Hematopoietic multipotent progenitor cell treated with erythropoietin and hydrocortisone succinate and interleukin-3 and kit ligand, for 17 days (in vitro differentiated cells): ENCODE measurements at regions not wholly inside any gene's neighbourhood (a gene's known extent, or its start where the extent isn't known, plus 50 kb on each side); places are given as distances from the start of the nearest gene placed in this dataset.

ENCODE experiments used
- DNase-seq: peaks from one replicate; pipeline ENCODE4 v3.0.0-alpha.2; 2015; ENCODE audit warnings: low spot score

- DNase-seq = no peak
These were observed 399.2 kb downstream of the NLGN4X start for GRCh38 chrX:5829469-5829868.

DNA sequence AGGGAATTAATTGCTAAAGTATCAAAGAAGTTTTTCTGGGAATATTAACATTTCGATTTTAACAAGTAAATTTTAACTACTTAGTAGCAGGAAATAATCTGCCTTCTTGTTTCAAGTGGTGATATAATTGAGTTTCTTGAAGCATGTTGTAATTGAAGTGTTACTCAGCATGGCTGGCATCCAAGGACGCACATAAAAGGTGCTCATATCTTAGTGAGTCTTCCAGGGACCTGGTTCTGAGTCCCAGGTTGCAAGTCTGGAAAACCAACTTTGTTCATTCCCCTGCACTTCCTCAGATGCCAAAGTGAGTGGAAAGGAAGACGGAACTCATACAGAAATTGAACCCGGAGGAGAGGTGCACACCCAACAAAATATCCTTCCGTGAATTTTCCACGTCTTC is 399.6 kb downstream of the NLGN4X start:
- no peak for DNase-seq

DNA sequence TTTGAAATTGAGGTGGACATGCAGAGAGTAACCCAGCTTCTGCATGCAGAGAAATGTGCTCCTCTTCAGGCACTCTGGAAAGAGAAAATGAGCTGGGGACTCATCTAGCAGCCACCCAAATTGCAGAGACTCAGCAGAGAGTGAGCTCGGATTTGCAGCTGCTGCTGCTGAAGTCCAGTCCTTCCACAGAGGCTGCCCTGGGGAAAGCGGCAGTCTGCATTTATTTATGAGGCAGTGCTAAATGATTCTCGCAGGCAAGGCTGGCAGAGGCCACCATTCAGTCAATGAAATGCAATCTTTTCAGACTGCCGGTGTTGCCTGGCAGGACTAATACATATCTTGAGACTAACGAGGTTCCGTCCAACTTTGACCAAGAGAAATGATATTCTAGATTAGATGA is 404.8 kb downstream of the NLGN4X start:
- DNase-seq = no peak

DNA sequence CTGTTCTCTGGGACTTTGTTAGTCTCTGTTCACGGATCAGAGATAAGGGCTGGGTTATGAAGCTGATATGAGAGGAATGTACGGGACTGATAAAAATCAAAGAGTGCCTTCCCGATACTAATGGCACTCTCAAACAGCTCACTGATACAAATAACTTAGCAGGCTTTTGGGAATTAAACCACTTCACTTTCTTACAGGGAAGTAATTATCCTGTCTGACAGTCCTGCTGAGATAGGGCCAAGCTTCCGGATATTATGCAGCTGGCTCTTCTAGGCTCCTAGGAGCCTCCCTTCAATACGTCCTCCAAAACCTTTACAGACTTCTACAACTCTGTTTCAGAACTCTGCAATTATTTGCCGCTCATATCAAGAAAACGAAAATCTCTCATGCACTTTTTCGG is 418.0 kb downstream of the NLGN4X start:
- no peak for DNase-seq

- DNase-seq = no peak
These were observed 421.5 kb downstream of the NLGN4X start for GRCh38 chrX:5807181-5807580.

GRCh38 chrX:5802391-5802790 is 426.3 kb downstream of the NLGN4X start:
- DNase-seq = no peak

DNA sequence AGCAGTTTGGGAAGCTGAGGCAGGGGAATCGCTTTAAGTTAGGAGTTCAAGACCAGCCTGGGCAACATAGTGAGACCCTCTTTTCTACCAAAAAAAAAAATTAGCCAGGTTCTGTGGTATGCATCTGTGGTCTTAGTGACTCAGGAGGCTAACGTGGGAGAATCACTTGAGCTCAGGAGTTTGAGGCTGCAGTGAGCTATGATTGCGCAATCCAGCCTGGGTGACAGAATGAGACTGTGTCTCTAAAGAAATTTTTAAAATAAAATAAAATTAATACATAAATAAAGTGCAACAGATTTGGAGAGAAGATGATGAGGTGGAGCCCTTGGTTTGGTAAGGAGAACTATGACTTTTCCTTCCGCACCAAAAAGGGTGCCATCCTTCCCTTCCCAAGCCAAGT is 436.9 kb downstream of the NLGN4X start:
- no peak for DNase-seq

GRCh38 chrX:5788910-5789309 is 439.8 kb downstream of the NLGN4X start:
- DNase-seq = no peak

- no peak for DNase-seq
These were observed 447.8 kb downstream of the NLGN4X start for GRCh38 chrX:5780821-5781220.

GRCh38 chrX:5775846-5776430 is 452.7 kb downstream of the NLGN4X start:
- DNase-seq = no peak

DNA sequence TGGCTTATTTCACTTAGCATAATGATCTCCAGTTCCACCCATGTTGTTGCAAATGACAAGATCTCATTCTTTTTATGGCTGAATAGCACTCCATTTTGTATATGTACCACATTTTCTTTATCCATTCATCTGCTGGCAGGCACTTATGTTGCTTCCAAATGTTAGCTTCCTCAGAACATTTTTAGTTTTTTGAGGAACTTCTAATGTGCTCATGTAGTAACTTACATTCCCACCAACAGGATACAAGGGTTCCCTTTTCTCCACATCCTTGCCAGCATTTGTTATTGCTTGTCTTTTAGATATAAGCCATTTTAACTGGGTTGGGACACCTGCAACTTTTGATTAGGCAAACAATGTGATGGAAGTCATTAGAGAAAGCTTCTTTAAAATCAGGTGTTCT is 454.2 kb downstream of the NLGN4X start:
- no peak for DNase-seq

GRCh38 chrX:5771441-5771840 is 457.2 kb downstream of the NLGN4X start:
- no peak for DNase-seq

- DNase-seq = no peak
These were observed 472.1 kb downstream of the NLGN4X start for GRCh38 chrX:5756616-5757015.

GRCh38 chrX:5753291-5753690 is 475.4 kb downstream of the NLGN4X start:
- no peak for DNase-seq

GRCh38 chrX:5752831-5753230 is 475.8 kb downstream of the NLGN4X start:
- DNase-seq = no peak

- no peak for DNase-seq
These were observed 480.0 kb downstream of the NLGN4X start for GRCh38 chrX:5748586-5749150.

DNA sequence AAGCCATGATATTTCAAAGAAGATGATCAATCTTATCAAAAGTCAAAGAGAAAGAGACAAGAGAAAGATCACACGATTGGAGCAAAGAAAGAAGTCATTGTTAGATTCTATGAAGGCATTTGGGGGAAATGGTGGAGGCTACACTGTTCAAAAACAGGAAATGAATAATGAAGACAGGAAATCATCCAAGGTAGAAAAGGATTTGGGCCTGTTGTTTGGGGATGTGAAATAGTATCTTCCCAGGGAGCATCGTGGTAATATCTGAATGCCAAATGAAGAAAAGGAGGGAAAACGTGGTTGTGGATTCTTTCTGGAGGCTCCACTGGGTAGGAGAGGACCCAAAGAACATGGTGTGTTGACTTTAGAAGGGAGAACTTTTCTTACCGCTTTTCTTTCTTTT is 482.4 kb downstream of the NLGN4X start:
- no peak for DNase-seq

GRCh38 chrX:5733501-5733900 is 495.2 kb downstream of the NLGN4X start:
- DNase-seq = no peak

- DNase-seq = no peak
These were observed 498.1 kb downstream of the NLGN4X start for GRCh38 chrX:5730556-5730955.

DNA sequence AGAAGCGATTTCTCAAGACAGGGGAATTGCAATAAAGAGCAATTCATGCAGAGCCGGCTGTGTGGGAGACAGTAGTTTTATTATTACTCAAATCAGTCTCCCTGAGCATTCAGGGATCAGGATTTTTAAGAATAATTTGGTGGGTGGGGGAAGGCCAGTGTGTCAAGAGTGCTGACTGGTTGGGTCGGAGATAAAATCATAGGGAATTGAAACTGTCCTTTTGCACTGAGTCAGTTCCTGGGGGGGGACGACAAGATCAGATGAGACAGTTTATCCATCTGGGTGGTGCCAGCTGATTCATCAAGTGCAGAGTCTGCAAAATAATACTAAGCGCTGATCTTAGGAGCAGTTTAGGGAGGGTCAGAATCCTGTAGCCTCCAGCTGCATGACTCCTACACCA is 502.4 kb downstream of the NLGN4X start:
- DNase-seq = no peak

DNA sequence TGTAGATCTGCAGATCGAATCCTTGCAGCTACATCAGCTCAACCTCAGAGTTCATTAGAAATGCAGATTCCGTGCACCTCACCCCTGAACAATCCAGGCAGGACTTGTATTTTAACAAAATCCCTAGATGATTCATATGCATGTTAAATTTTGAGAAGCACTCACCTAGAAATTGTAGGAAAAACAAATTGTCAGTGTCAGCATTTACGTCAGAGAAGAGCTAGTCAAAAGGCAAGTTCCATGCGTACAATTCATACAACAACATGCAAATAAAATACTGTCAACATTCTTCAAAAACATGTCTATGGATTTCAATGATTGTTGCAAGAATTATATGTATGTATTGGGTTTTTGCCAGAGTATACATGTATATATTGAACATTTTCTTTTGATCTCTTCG is 504.5 kb downstream of the NLGN4X start:
- DNase-seq = no peak

DNA sequence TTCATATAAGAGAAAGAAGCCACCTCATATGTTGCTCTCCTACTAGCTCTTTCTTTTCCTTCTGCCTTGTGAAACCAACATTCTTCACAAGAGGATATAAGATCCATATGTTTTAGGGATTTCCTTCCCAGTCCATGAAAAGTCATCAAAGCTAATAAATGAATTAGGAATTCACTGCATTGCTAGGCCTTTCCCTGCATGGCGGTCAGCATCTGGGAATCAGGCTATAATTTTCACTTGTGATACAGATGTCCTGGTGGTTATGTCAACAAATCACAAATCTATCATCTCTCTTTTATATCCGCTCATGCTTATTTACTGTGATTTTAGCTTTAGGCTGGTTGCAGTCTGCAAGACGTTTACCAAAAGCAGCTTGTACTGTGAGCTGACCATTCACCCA is 510.0 kb downstream of the NLGN4X start:
- no peak for DNase-seq

DNA sequence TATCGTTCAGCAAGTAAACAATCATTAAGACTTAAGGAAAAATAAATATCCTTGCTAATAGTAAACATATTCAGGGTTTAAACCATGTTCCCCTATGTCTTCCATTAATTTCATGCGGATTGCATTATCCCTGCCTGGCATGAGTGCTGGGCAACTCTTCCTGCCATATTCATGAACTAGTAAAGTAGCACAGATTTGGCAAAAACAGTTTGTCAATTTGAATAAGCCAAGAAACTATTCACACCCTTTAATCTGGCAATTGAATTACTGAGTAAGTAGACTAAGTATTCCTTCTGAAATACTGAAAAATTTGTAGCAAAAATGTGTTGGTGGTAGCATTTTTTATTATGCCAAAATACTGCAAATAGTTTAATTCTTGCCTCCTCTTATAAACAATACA is 512.0 kb downstream of the NLGN4X start:
- no peak for DNase-seq

- no peak for DNase-seq
These were observed 520.4 kb downstream of the NLGN4X start for GRCh38 chrX:5708251-5708650.

GRCh38 chrX:5702890-5703289 is 525.8 kb downstream of the NLGN4X start:
- no peak for DNase-seq
